Trophoblast cell (in vitro differentiated cells and primary cell): ENCODE measurements at regions not wholly inside any gene's neighbourhood (a gene's known extent, or its start where the extent isn't known, plus 50 kb on each side); places are given as distances from the start of the nearest gene placed in this dataset.

Experiments used
- DNase-seq, 2 donors: peaks; one replicate each; pipeline ENCODE4 v3.0.0-alpha.2; 2016
- H2AFZ ChIP-seq: 2 replicates; pipeline ENCODE4 v1.6.1; 2013; ENCODE audit warnings: low read length, moderate library complexity, mild to moderate bottlenecking; ENCODE audit not compliant: insufficient read depth, poor library complexity
- H2AK5ac ChIP-seq: 2 replicates; pipeline ENCODE4 v1.6.1; 2013; ENCODE audit warnings: mild to moderate bottlenecking, low read length
- H2BK120ac ChIP-seq: 2 replicates; pipeline ENCODE4 v1.6.1; 2013; ENCODE audit warnings: low read length, mild to moderate bottlenecking, moderate library complexity; ENCODE audit not compliant: insufficient read depth, poor library complexity
- H2BK12ac ChIP-seq: 2 replicates; pipeline ENCODE4 v1.6.1; 2013; ENCODE audit warnings: mild to moderate bottlenecking, low read length, moderate library complexity
- H2BK5ac ChIP-seq: 2 replicates; pipeline ENCODE4 v1.6.1; 2013; ENCODE audit warnings: low read length, low read depth, moderate library complexity, mild to moderate bottlenecking; ENCODE audit not compliant: poor library complexity
- H3K14ac ChIP-seq: 2 replicates; pipeline ENCODE4 v1.6.1; 2013; ENCODE audit warnings: mild to moderate bottlenecking, low read length
- H3K18ac ChIP-seq: 2 replicates; pipeline ENCODE4 v1.6.1; 2013; ENCODE audit warnings: mild to moderate bottlenecking, low read length
- H3K23ac ChIP-seq: 2 replicates; pipeline ENCODE4 v1.6.1; 2013; ENCODE audit warnings: low read length
- H3K27ac ChIP-seq: 2 replicates; pipeline ENCODE4 v1.5.1; 2013; ENCODE audit warnings: low read depth, mild to moderate bottlenecking, inconsistent platforms, low read length, moderate library complexity
- H3K27me3 ChIP-seq: 2 replicates; pipeline ENCODE4 v1.6.1; 2013; ENCODE audit warnings: inconsistent platforms, mild to moderate bottlenecking, low read length, moderate library complexity; ENCODE audit not compliant: insufficient read depth
- H3K36me3 ChIP-seq, 2 experiments: 1 replicate in 1 of 2; 2 replicates in 1 of 2; pipeline ENCODE4 v1.6.1; 2013; ENCODE audit warnings: low read length in 2 of 2, mild to moderate bottlenecking in 2 of 2, moderate library complexity in 1 of 2; ENCODE audit not compliant: insufficient read depth in 2 of 2, control insufficient read depth in 1 of 2
- H3K4ac ChIP-seq: 2 replicates; pipeline ENCODE4 v1.6.1; 2013; ENCODE audit warnings: low read depth, mild to moderate bottlenecking, low read length, moderate library complexity
- H3K4me1 ChIP-seq, 2 experiments: 1 replicate in 1 of 2; 2 replicates in 1 of 2; pipeline ENCODE4 v1.6.1; 2013; ENCODE audit warnings: low read length in 2 of 2, mild to moderate bottlenecking in 2 of 2, moderate library complexity in 1 of 2; ENCODE audit not compliant: insufficient read depth in 2 of 2, control insufficient read depth in 1 of 2
- H3K4me2 ChIP-seq: 2 replicates; pipeline ENCODE4 v1.6.1; 2013; ENCODE audit warnings: inconsistent platforms, mild to moderate bottlenecking, low read length, moderate library complexity
- H3K4me3 ChIP-seq: 2 replicates; pipeline ENCODE4 v1.5.1; 2013; ENCODE audit warnings: mild to moderate bottlenecking, low read depth, low read length, inconsistent platforms
- H3K79me1 ChIP-seq: one replicate; pipeline ENCODE4 v1.6.1; 2013; ENCODE audit warnings: low read length
- H3K79me2 ChIP-seq: 2 replicates; pipeline ENCODE4 v1.6.1; 2013; ENCODE audit warnings: low read length, mild to moderate bottlenecking; ENCODE audit not compliant: control insufficient read depth, insufficient read depth, poor library complexity
- H3K9ac ChIP-seq: 2 replicates; pipeline ENCODE4 v1.6.1; 2013; ENCODE audit warnings: mild to moderate bottlenecking, low read length
- H3K9me3 ChIP-seq: 2 replicates; pipeline ENCODE4 v1.6.1; 2013; ENCODE audit warnings: low read depth, mild to moderate bottlenecking, control low read depth, inconsistent platforms, low read length; ENCODE audit not compliant: insufficient read depth
- H4K12ac ChIP-seq: 2 replicates; pipeline ENCODE4 v1.6.1; 2013; ENCODE audit warnings: low read depth, mild to moderate bottlenecking, low read length, moderate library complexity
- H4K8ac ChIP-seq: 2 replicates; pipeline ENCODE4 v1.6.1; 2013; ENCODE audit warnings: low read depth, mild to moderate bottlenecking, low read length, moderate library complexity
- H4K91ac ChIP-seq: one replicate; pipeline ENCODE4 v1.6.1; 2013; ENCODE audit warnings: low read depth, mild to moderate bottlenecking, low read length, moderate library complexity
- WGBS: extraction: QIAGEN DNeasy Blood & Tissue Kit; methylation state at CpG from one replicate; pipeline ENCODE4 v1.1.7; 2013; ENCODE audit warnings: missing lambda C conversion rate; ENCODE audit not compliant: insufficient read length, insufficient coverage; ENCODE audit errors: extremely low coverage; 5-methylcytosine and 5-hydroxymethylcytosine counted together

- Histone ChIP-seq H3K9ac (no peak overlapping the region), H2BK5ac (no peak overlapping the region), H3K9me3 (no peaks in the 10 kb centered on the region), H3K27ac (no peak overlapping the region), H3K27me3 (no peaks in the 10 kb centered on the region), H3K36me3 (no peaks in the 10 kb centered on the region), H3K14ac (no peak overlapping the region), H2BK12ac (no peak overlapping the region), H4K91ac (no peak overlapping the region), H3K23ac (no peak overlapping the region), H3K4ac (no peak overlapping the region), H3K18ac (no peak overlapping the region), H3K4me1 (no peaks in the 10 kb centered on the region), H2BK120ac (no peak overlapping the region), H3K4me2 (no peak overlapping the region), H2AFZ (no peak overlapping the region), H3K4me3 (no peak overlapping the region), H2AK5ac (no peak overlapping the region), H4K8ac (no peak overlapping the region), H4K12ac (no peak overlapping the region), H3K79me1 (no peaks in the 10 kb centered on the region), H3K79me2 (no peaks in the 10 kb centered on the region)
- no peak for DNase-seq
- WGBS = no CpG with 5 or more reads among the region's 3 CpGs
Observed at GRCh38 chr22:22410677-22411076, 97.9 kb downstream of the ZNF280B start.

DNA sequence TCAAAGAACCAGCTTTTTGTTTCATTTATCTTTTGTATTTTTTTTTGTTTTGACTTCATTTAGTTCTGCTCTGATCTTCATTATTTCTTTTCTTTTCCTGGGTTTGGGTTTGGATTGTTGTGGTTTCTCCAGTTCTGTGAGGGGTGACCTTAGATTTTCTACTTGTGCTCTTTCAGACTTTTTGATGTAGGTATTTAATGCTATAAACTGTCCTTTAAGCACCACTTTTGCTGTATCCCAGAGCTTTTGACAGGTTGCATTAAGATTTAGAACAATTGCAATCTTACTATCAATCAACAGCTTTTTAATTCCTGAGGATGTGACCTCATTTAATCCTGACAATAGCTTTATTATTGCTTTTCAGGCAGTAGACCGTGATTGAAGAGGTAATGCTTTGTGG lies 94.3 kb downstream of the ZNF280B start:
- DNase-seq = no peak
- no peak overlapping the region for H2BK12ac ChIP-seq
- H3K23ac ChIP-seq = no peak overlapping the region
- H4K91ac ChIP-seq = no peak overlapping the region
- no peak overlapping the region for H4K12ac ChIP-seq
- H3K14ac ChIP-seq = no peak overlapping the region
- no peak overlapping the region for H3K18ac ChIP-seq
- no peak overlapping the region for H2AFZ ChIP-seq
- H2BK120ac ChIP-seq = no peak overlapping the region
- no CpG with 5 or more reads among the region's 1 CpG for WGBS
- no peak overlapping the region for H4K8ac ChIP-seq
- no peaks in the 10 kb centered on the region for H3K4me1 ChIP-seq
- no peaks in the 10 kb centered on the region for H3K27me3 ChIP-seq
- H3K79me1 ChIP-seq = no peaks in the 10 kb centered on the region
- H2AK5ac ChIP-seq = no peak overlapping the region
- no peaks in the 10 kb centered on the region for H3K9me3 ChIP-seq
- no peak overlapping the region for H2BK5ac ChIP-seq
- H3K27ac ChIP-seq = no peak overlapping the region
- H3K36me3 ChIP-seq = no peaks in the 10 kb centered on the region
- no peak overlapping the region for H3K4me2 ChIP-seq
- no peak overlapping the region for H3K9ac ChIP-seq
- H3K4me3 ChIP-seq = no peak overlapping the region
- H3K79me2 ChIP-seq = no peaks in the 10 kb centered on the region
- H3K4ac ChIP-seq = no peak overlapping the region

GRCh38 chr22:22417495-22418162 lies 90.9 kb downstream of the ZNF280B start:
- Histone ChIP-seq H3K79me1 (no peaks in the 10 kb centered on the region), H3K9ac (no peak overlapping the region), H3K4me3 (no peak overlapping the region), H3K18ac (no peak overlapping the region), H2BK120ac (no peak overlapping the region), H3K4me2 (no peak overlapping the region), H3K4ac (no peak overlapping the region), H4K12ac (no peak overlapping the region), H3K23ac (no peak overlapping the region), H3K9me3 (no peaks in the 10 kb centered on the region), H3K14ac (no peak overlapping the region), H4K8ac (no peak overlapping the region), H2BK5ac (no peak overlapping the region), H2AFZ (no peak overlapping the region), H2BK12ac (no peak overlapping the region), H3K4me1 (no peaks in the 10 kb centered on the region), H2AK5ac (no peak overlapping the region), H3K36me3 (no peaks in the 10 kb centered on the region), H3K79me2 (no peaks in the 10 kb centered on the region), H3K27me3 (no peaks in the 10 kb centered on the region), H4K91ac (no peak overlapping the region), H3K27ac (no peak overlapping the region)
- no CpG with 5 or more reads among the region's 9 CpGs for WGBS
- no peak for DNase-seq

GRCh38 chr22:22418163-22418549 lies 90.4 kb downstream of the ZNF280B start:
- Histone ChIP-seq H2BK5ac (no peak overlapping the region), H3K9ac (no peak overlapping the region), H2BK120ac (no peak overlapping the region), H3K4ac (no peak overlapping the region), H3K36me3 (no peaks in the 10 kb centered on the region), H3K4me3 (no peak overlapping the region), H3K9me3 (no peaks in the 10 kb centered on the region), H3K27me3 (no peaks in the 10 kb centered on the region), H2BK12ac (no peak overlapping the region), H4K91ac (no peak overlapping the region), H3K4me2 (no peak overlapping the region), H4K12ac (no peak overlapping the region), H3K79me1 (no peaks in the 10 kb centered on the region), H3K14ac (no peak overlapping the region), H3K27ac (no peak overlapping the region), H3K4me1 (no peaks in the 10 kb centered on the region), H2AFZ (no peak overlapping the region), H3K18ac (no peak overlapping the region), H3K23ac (no peak overlapping the region), H4K8ac (no peak overlapping the region), H2AK5ac (no peak overlapping the region), H3K79me2 (no peaks in the 10 kb centered on the region)
- WGBS = no CpG with 5 or more reads among the region's 2 CpGs
- no peak for DNase-seq
